ENCODE measurements at regions not wholly inside any gene's neighbourhood (a gene's known extent, or its start where the extent isn't known, plus 50 kb on each side); places are given as distances from the start of the nearest gene placed in this dataset.

DNA sequence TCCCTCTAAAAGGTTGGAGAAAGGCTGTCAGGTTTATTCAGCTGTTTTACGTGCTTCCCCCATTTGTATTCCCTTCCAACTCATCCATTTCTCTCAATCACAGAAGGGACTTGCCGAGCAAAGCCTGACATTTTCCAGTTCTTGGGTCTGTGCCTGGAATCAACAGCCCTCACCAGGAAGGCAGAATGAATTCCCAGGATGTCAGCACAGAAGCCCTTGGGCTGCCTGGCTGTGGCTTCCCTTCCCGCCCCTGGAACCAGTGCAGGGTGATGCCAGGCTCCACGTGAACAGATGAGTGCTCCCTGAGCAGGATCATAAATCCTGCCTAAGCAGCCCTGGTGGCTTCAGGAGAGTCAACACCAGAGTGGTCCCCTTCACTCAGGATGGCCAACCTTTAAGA is 86.1 kb upstream of the CD83 start:
- DNase-seq (ENCODE audit: low spot score): no peak

DNA sequence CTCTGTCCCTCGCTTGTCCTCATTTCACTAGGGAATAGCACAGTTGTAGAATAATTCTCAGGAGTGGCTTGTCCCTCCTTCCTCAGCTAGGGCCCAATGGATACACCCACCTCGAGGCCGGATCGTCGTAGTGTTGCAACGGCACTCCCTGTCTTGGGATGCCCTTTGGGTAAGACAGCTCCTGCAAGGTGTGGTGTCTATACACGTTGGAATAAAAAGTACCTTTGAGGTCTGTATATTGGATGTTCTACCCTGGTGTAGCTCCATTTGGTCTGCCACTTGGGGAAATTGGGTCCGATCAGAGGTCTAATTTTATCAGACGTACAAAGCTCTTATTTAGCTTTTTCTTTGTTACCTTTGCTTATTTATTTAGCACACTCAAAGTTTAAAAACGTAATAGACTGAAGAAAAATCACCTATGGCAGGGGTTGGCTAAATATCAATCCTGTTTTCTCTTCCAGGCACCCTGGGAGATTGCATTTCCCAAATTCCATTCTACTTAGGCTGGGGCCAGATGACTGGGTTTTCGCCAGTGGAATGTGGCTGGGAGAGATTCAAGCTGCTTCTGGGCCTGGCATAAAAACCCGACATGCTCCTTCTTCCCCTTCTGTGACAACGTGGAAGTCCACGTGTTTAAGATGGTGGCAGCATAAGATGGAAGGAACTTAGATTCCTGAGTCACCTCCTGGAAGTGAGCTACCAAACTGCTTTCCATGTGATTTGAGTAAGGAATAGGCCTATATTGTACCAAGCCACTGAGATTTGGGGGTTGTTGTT is 82.3 kb upstream of the CD83 start:
- no peak for DNase-seq (ENCODE audit: low spot score)

GRCh38 chr6:14035874-14036273 is 81.7 kb upstream of the CD83 start:
- no peak for DNase-seq (ENCODE audit: low spot score)

GRCh38 chr6:14036911-14037310 is 80.7 kb upstream of the CD83 start:
- no peak for DNase-seq (ENCODE audit: low spot score)

- DNase-seq (ENCODE audit: low spot score): no peak
Observed at GRCh38 chr6:14037402-14038277, 79.9 kb upstream of the CD83 start.

- no peak for DNase-seq (ENCODE audit: low spot score)
Observed at GRCh38 chr6:14038467-14039437, 78.8 kb upstream of the CD83 start.

- DNase-seq (ENCODE audit: low spot score): no peak
Observed at GRCh38 chr6:14040042-14040441, 77.5 kb upstream of the CD83 start.

GRCh38 chr6:14046476-14047068 is 71.0 kb upstream of the CD83 start:
- peak; percentile 79 for DNase-seq (ENCODE audit: low spot score)

DNA sequence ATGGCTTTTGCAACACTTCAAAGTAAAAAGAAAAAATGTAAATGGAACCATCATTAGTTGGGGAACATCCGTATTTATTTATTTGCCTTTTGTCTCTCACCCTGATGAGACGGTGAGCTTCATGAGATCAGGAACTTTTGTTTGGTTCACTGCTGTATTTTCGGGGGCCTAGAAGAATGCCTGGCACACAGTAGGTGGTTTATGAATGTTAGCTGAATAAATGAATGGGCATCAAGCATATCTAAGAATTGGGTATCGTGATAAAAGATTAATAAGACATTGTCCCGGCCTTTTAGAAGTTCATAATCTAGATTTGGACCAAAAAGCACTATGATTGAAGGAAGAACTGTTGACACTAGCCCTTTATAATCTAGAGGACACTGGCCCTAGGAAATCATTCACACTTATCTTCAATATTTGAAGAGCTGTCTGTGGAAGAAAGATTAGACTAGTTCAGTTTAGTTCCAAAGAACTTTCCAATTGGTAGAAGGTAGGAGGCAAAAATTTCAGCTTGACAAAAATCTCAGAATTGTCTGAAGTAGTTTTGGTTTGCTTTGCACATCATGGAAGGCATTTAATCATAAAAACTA is 70.3 kb upstream of the CD83 start:
- no peak for DNase-seq (ENCODE audit: low spot score)

GRCh38 chr6:14048837-14049236 is 68.7 kb upstream of the CD83 start:
- DNase-seq (ENCODE audit: low spot score): no peak

DNA sequence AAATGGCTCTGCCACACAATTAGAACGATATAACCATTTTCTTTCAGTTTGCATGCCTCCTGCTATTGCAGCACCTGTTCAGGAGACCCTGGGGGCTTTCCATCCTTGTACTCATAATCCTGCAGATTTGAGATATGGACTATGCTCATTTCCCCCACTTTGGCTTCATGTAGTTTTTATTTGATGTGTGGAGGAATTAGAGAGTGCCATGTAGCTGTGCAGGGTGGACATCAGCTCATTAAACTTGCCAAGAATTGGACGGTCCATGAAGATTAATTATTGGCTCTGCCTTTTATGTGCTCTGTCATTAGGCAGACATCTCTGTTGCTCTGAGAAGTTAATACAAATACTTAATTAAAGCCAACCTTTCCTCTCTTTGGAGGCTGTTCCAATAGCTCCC is 66.2 kb upstream of the CD83 start:
- no peak for DNase-seq (ENCODE audit: low spot score)

DNA sequence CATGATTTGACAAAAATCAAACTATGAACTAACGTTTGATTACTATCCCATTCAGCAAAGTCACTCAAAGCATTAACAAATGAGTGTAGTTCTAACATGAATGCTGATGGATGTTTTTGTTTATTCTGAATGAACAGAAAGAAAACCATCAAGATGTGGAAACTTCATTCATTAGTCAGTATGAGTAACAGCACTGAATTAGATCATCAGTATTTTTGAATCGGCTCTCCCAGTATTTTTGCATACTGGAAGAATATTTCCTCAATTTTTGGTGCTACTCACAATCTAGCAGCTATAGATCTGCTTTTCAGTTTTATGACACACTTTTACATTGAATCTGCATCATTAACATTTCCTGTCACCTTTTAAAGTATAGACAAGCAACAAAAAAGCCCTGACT is 63.8 kb upstream of the CD83 start:
- DNase-seq (ENCODE audit: low spot score): no peak

- no peak for DNase-seq (ENCODE audit: low spot score)
Observed at GRCh38 chr6:14055541-14055940, 62.0 kb upstream of the CD83 start.

DNA sequence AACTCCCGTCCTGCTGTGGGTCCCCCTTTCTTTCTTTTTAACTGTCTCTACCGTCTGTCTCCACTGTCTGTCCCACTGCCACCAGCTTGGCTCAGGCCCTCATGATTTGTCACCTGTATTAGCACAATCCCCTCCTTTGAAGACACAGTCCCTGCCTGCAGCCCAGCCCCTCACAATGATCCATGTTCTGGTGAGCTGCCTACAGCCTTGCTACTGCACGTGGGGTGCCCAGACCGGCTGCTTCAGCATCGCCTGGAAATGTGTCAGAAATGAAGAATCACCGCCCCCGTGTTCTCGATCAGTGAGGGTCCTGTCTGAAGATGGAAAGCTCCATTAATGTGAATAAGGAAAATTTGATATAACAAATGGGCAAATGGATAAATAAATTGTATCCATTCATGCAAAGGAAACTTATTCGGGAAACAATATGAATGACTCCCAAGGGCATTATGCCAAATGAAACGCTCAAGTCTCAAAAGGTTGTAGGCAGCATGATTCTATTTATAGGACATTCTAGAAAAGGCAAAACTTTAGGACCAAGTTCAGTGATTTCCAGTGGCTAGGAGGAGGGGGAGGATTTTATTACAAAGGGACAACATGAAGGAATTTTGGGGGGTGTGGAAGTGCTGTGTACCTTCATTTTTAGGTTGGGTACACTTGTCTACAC is 59.4 kb upstream of the CD83 start:
- no peak for DNase-seq (ENCODE audit: low spot score)

DNA sequence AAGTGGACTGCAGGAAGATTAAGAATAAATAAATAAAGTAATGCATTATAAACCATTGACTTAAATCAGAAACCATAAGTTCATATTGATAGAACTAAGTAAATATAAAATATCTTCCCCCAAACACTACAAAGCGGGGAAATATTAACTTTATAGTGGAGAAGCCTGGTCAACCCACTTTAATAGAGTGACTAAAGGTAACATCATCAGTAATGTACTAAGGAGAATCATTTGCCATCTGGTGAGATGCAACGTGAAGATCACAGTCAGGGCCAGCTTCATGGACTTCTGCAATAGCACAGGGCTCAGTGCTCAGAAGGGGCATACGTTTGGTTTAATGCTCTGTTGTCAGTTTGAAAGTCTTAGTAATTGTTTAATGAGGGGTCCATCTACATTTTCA is 58.8 kb upstream of the CD83 start:
- DNase-seq (ENCODE audit: low spot score): no peak

DNA sequence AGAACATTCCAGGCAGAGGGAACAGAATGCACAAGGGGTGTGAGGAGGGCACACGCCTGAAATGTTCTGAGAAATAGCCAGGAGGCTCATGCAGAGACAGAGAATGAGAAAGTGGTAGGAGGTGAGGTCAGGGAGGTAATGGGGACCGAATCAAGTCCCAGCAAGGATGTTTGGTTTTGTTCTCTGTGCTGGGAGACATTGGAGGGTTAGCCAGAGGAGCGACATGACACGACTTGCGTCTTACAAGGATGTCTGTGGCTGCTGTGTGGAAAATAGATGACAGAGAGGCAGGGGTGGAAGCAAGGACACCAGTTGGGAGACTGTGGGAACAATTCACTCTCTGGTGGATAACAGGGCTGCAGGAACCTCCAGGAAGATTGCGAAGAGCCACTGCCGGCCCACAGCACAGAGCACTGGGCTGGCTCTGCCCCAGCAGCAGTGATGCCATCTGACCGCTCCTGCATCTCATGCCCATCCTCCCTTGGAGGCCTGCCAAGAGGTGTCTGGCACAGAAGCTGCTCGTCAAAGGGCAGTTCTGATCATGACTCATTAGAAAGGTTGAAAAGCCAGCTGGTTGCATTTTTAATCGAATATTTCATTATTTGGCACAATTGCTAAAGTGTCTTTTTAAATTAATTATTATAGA is 57.7 kb upstream of the CD83 start:
- no peak for DNase-seq (ENCODE audit: low spot score)

GRCh38 chr6:14060971-14061370 is 56.6 kb upstream of the CD83 start:
- DNase-seq (ENCODE audit: low spot score): no peak

DNA sequence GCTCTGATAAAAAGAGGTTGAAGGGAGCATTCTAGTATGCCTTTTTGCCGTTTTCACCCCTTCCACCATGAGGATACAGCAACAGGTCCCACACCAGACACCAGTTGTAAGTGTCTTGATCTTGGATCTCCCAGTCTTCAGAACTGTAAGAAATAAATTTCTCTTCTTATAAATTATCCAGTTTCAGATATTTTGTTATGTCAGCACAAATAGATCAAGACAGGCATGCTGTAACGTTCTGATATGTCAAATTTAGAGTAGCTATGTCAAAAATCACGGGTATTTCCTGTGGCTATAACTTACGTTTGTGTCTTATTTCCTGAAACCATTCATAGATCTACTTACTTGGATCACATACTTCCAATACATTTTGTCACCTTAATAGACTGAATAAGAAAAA is 55.9 kb upstream of the CD83 start:
- no peak for DNase-seq (ENCODE audit: low spot score)

GRCh38 chr6:14062345-14063029 is 55.1 kb upstream of the CD83 start:
- DNase-seq (ENCODE audit: low spot score): no peak

DNA sequence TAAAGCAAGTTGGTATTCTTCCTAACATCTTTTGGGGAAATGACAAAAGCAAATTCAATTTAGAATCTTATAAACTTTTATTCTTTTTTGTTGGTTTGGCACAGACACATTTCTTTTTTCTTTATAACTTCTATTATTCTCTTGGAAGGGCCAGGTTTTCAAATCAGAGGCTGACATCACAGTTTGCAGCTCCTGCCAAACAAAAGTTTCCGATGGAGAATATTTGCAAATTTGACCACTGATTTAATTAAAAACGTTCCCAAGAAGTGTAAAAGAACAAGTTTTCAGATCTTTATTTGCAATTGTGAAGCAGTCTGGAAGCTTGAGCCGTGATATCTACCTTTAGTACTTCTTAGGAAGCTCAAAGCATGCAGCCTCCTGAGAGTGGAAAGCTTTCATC is 53.8 kb upstream of the CD83 start:
- no peak for DNase-seq (ENCODE audit: low spot score)

Data from D341Med (cell line).